GM23338 (cell line): ENCODE measurements at regions not wholly inside any gene's neighbourhood (a gene's known extent, or its start where the extent isn't known, plus 50 kb on each side); places are given as distances from the start of the nearest gene placed in this dataset.
A peak's percentile ranks its signal among the peaks of the same experiment; 100 is the strongest.

Source experiments
- ATAC-seq: fragments of 200-7000 bp; cut with Tn5 transposase; 3 replicates; pipeline ENCODE4 v1.9.1; 2020
- DNase-seq: peaks from one replicate; pipeline ENCODE4 v3.0.0-alpha.2; 2015; ENCODE audit warnings: low spot score
- H2AFZ ChIP-seq: fragments of 200-600 bp; sonication (generic); 2 replicates; pipeline ENCODE4 v1.8.0; 2016; ENCODE audit warnings: antibody characterized with exemption, mild to moderate bottlenecking, moderate library complexity
- H3F3A ChIP-seq: fragments of 200-600 bp; sonication (generic); replicated peaks from 2 replicates; pipeline ENCODE4 v1.8.0; 2017; ENCODE audit warnings: antibody characterized with exemption, mixed run types, low read depth
- H3K27ac ChIP-seq: fragments of 200-600 bp; sonication (generic); 2 replicates; pipeline ENCODE4 v1.6.1; 2016; ENCODE audit warnings: low read depth
- H3K27me3 ChIP-seq: fragments of 200-600 bp; sonication (generic); 2 replicates; pipeline ENCODE4 v1.8.0; 2016; ENCODE audit warnings: mild to moderate bottlenecking, mixed run types, moderate library complexity; ENCODE audit not compliant: insufficient read depth
- H3K36me3 ChIP-seq: fragments of 200-600 bp; sonication (generic); 2 replicates; pipeline ENCODE4 v1.8.0; 2016; ENCODE audit warnings: mild to moderate bottlenecking; ENCODE audit not compliant: insufficient read depth
- H3K4me1 ChIP-seq: fragments of 200-600 bp; sonication (generic); 2 replicates; pipeline ENCODE4 v1.8.0; 2016; ENCODE audit warnings: mild to moderate bottlenecking, moderate library complexity; ENCODE audit not compliant: insufficient read depth
- H3K4me2 ChIP-seq: fragments of 200-600 bp; sonication (generic); 2 replicates; pipeline ENCODE4 v1.7.1; 2017; ENCODE audit warnings: mixed run types
- H3K4me3 ChIP-seq: fragments of 200-600 bp; sonication (generic); 2 replicates; pipeline ENCODE4 v1.6.1; 2016; ENCODE audit warnings: mixed run types
- H3K79me2 ChIP-seq: fragments of 200-600 bp; sonication (generic); replicated peaks from 2 replicates; pipeline ENCODE4 v1.8.0; 2017; ENCODE audit warnings: mild to moderate bottlenecking; ENCODE audit not compliant: insufficient read depth
- H3K9me2 ChIP-seq: fragments of 200-600 bp; sonication (generic); 2 replicates; pipeline ENCODE4 v1.8.0; 2017; ENCODE audit not compliant: insufficient read depth
- H4K20me1 ChIP-seq: fragments of 200-600 bp; sonication (generic); replicated peaks from 2 replicates; pipeline ENCODE4 v1.8.0; 2017; ENCODE audit warnings: mild to moderate bottlenecking; ENCODE audit not compliant: insufficient read depth
- H3K27ac Mint-ChIP-seq: 2 replicates; pipeline ENCODE4 v1.8.0; 2020; ENCODE audit warnings: inconsistent platforms, mild to moderate bottlenecking, moderate library complexity, mixed read lengths
- H3K27me3 Mint-ChIP-seq: 3 replicates; pipeline ENCODE4 v1.8.0; 2022; ENCODE audit warnings: low read depth, mild to moderate bottlenecking, moderate library complexity, mixed read lengths, inconsistent platforms; ENCODE audit not compliant: insufficient read depth, poor library complexity
- H3K36me3 Mint-ChIP-seq: 3 replicates; pipeline ENCODE4 v1.8.0; 2021; ENCODE audit warnings: low read depth, mild to moderate bottlenecking, inconsistent platforms, moderate library complexity, mixed read lengths
- H3K4me1 Mint-ChIP-seq: 3 replicates; pipeline ENCODE4 v1.8.0; 2020; ENCODE audit warnings: mild to moderate bottlenecking, inconsistent platforms, mixed read lengths
- H3K4me3 Mint-ChIP-seq: 3 replicates; pipeline ENCODE4 v1.8.0; 2021; ENCODE audit warnings: moderate library complexity, mild to moderate bottlenecking, inconsistent platforms, mixed read lengths
- H3K9me3 Mint-ChIP-seq: 3 replicates; pipeline ENCODE4 v1.8.0; 2020; ENCODE audit warnings: moderate library complexity, mild to moderate bottlenecking, inconsistent platforms, mixed read lengths
- EZH2 ChIP-seq: fragments of 200-600 bp; sonication (generic); IDR thresholded peaks from one replicate; pipeline ENCODE4 v1.8.0; 2017; ENCODE audit warnings: antibody characterized with exemption, mild to moderate bottlenecking, low read depth; ENCODE audit not compliant: unreplicated experiment
- EZH2phosphoT487 ChIP-seq: fragments of 200-600 bp; sonication (generic); IDR thresholded peaks from one replicate; pipeline ENCODE4 v1.8.1; 2018; ENCODE audit warnings: antibody characterized with exemption; ENCODE audit not compliant: unreplicated experiment
- JUNB ChIP-seq: IDR thresholded peaks from one replicate; pipeline ENCODE4 v1.6.1; 2016; ENCODE audit warnings: antibody characterized with exemption; ENCODE audit not compliant: unreplicated experiment
- NANOG ChIP-seq: IDR thresholded peaks from 2 replicates; pipeline ENCODE4 v1.6.1; 2016; ENCODE audit warnings: antibody characterized with exemption, borderline replicate concordance
- POLR2AphosphoS5 ChIP-seq: IDR thresholded peaks from 2 replicates; pipeline ENCODE4 v1.6.1; 2016; ENCODE audit warnings: antibody characterized with exemption, low read depth
- STAT1 ChIP-seq: IDR thresholded peaks from one replicate; pipeline ENCODE4 v1.6.1; 2016; ENCODE audit warnings: antibody characterized with exemption; ENCODE audit not compliant: unreplicated experiment
- ZNF331 ChIP-seq: fragments of 250-450 bp; sonication (Bioruptor Pico); IDR thresholded peaks from 2 replicates; pipeline ENCODE4 v1.5.0; 2020; ENCODE audit warnings: low read depth, mild to moderate bottlenecking, moderate library complexity
- TF ChIP-seq, protein P1 (sequence below): IDR thresholded peaks from 2 replicates; pipeline ENCODE4 v1.6.1; 2016; ENCODE audit warnings: antibody characterized with exemption
- TF ChIP-seq, protein P2 (sequence below), 2 experiments: fragments of 200-600 bp in 1 of 2; sonication (generic) in 1 of 2; conservative IDR thresholded peaks; 2 replicates each; pipeline versions ENCODE4 v1.5.1 to v1.6.1; 2016 to 2017; ENCODE audit warnings: antibody characterized with exemption in 2 of 2, low read depth in 2 of 2, mild to moderate bottlenecking in 2 of 2, moderate library complexity in 1 of 2
- TF ChIP-seq, protein P3 (sequence below): IDR thresholded peaks from one replicate; pipeline ENCODE4 v1.6.1; 2018; ENCODE audit warnings: antibody characterized with exemption; ENCODE audit not compliant: unreplicated experiment

DNA sequence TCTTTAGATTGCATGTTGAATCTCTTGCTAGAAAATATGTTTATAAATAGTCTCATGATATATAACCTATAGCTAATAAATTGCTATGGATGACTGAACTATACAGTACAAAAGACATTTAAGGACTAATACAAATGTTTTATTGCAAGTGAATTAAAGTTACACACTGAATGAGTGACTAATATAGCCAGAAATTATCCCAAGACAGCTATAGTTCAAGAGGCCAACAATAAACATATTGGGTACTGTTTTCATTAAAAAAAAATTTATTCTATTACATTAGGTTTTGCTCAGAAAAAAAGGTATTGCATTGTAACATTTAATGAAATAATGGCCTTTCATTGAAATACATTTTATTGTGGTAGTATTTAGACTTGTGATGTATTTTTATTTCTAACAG lies 819.1 kb downstream of the TRIML1 start (continued):
- TF ChIP-seq JUNB (no peak), ZNF331 (CRISPR knock-in tag) (no peak), EZH2phosphoT487 (no peak), POLR2AphosphoS5 (no peak), STAT1 (no peak), NANOG (no peak), EZH2 (no peak)
- TF ChIP-seq, protein P1, sequence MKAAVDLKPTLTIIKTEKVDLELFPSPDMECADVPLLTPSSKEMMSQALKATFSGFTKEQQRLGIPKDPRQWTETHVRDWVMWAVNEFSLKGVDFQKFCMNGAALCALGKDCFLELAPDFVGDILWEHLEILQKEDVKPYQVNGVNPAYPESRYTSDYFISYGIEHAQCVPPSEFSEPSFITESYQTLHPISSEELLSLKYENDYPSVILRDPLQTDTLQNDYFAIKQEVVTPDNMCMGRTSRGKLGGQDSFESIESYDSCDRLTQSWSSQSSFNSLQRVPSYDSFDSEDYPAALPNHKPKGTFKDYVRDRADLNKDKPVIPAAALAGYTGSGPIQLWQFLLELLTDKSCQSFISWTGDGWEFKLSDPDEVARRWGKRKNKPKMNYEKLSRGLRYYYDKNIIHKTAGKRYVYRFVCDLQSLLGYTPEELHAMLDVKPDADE: no peak
- TF ChIP-seq, protein P2, sequence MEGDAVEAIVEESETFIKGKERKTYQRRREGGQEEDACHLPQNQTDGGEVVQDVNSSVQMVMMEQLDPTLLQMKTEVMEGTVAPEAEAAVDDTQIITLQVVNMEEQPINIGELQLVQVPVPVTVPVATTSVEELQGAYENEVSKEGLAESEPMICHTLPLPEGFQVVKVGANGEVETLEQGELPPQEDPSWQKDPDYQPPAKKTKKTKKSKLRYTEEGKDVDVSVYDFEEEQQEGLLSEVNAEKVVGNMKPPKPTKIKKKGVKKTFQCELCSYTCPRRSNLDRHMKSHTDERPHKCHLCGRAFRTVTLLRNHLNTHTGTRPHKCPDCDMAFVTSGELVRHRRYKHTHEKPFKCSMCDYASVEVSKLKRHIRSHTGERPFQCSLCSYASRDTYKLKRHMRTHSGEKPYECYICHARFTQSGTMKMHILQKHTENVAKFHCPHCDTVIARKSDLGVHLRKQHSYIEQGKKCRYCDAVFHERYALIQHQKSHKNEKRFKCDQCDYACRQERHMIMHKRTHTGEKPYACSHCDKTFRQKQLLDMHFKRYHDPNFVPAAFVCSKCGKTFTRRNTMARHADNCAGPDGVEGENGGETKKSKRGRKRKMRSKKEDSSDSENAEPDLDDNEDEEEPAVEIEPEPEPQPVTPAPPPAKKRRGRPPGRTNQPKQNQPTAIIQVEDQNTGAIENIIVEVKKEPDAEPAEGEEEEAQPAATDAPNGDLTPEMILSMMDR (conservative IDR thresholded peaks at IDR 0.05; ENCODE audit: low read depth in 2 of 2): no peak
- TF ChIP-seq, protein P3, sequence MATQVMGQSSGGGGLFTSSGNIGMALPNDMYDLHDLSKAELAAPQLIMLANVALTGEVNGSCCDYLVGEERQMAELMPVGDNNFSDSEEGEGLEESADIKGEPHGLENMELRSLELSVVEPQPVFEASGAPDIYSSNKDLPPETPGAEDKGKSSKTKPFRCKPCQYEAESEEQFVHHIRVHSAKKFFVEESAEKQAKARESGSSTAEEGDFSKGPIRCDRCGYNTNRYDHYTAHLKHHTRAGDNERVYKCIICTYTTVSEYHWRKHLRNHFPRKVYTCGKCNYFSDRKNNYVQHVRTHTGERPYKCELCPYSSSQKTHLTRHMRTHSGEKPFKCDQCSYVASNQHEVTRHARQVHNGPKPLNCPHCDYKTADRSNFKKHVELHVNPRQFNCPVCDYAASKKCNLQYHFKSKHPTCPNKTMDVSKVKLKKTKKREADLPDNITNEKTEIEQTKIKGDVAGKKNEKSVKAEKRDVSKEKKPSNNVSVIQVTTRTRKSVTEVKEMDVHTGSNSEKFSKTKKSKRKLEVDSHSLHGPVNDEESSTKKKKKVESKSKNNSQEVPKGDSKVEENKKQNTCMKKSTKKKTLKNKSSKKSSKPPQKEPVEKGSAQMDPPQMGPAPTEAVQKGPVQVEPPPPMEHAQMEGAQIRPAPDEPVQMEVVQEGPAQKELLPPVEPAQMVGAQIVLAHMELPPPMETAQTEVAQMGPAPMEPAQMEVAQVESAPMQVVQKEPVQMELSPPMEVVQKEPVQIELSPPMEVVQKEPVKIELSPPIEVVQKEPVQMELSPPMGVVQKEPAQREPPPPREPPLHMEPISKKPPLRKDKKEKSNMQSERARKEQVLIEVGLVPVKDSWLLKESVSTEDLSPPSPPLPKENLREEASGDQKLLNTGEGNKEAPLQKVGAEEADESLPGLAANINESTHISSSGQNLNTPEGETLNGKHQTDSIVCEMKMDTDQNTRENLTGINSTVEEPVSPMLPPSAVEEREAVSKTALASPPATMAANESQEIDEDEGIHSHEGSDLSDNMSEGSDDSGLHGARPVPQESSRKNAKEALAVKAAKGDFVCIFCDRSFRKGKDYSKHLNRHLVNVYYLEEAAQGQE: no peak

DNA sequence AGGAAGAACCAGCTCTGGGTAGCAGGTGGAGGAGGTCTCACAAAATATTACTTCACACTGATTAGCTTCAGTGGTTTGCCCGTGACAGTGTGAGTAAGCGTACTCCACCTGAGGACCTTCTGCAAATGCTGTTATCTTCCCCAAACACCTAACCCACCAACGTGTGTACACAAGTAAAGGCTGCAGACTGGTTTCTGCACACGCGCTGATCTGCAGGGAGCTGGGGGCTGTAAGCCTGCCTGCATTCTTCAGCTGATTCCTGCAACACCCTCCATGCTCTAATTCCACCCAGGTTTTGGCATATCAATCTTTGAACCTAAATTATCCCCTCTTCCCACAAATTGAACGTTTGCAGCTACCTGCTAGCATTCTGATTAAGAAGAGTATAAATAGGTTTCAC lies 820.2 kb downstream of the TRIML1 start:
- 0 out of 2 replicates have a peak overlapping the region, but pooled peaks have one; percentile 43 for H2AFZ ChIP-seq
- TF ChIP-seq, protein P3: no peak
- no peak for TF ChIP-seq EZH2

More for the DNA sequence above, 820.2 kb downstream of the TRIML1 start:
- Histone ChIP-seq H3K9me2 (0 out of 2 replicates have a peak, but pooled peaks cover 7% of the 10 kb centered on the region), H3K27ac (no peak overlapping the region), H3K79me2 (no peaks in the 10 kb centered on the region), H4K20me1 (no peaks in the 10 kb centered on the region), H3F3A (no peaks in the 10 kb centered on the region), H3K4me3 (no peak overlapping the region), H3K27me3 (no peaks in the 10 kb centered on the region), H3K4me1 (no peaks in the 10 kb centered on the region; the same call in 1 of the 2 replicates), H3K36me3 (no peaks in the 10 kb centered on the region), H3K4me2 (no peak overlapping the region)
- Mint-ChIP-seq H3K4me3 (no peak overlapping the region), H3K27ac (no peak overlapping the region), H3K36me3 (peaks cover under 1% of the 10 kb centered on the region; the same call in 1 of the 3 replicates), H3K27me3 (no peaks in the 10 kb centered on the region), H3K4me1 (no peaks in the 10 kb centered on the region), H3K9me3 (no peaks in the 10 kb centered on the region; the same call in 2 of the 3 replicates)
- DNase-seq (no peak), ATAC-seq (no peak)
